ENCODE measurements at regions not wholly inside any gene's neighbourhood (a gene's known extent, or its start where the extent isn't known, plus 50 kb on each side); places are given as distances from the start of the nearest gene placed in this dataset.

DNA sequence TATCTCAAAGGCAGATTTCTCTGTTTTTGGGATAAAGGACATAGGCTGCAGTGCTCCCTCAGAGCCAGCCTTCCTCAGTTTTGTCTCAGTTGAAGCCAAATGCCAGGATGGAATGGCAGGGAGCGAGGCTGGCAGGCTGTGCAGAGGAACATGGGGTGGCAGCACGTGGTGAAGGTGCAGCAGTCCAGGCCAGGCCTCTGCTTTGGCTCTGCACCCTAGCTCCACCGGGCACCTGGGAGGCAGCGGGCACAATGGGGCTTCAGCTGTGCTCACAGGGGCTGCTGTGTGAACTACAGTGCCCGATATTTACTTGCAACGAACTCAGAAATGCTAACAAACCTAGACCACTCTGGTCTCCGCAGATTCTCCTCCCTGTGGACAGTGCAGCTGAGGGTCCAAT is 319.6 kb downstream of the ZNF326 start:
- TF ChIP-seq, protein P1, sequence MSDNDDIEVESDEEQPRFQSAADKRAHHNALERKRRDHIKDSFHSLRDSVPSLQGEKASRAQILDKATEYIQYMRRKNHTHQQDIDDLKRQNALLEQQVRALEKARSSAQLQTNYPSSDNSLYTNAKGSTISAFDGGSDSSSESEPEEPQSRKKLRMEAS (IDR thresholded peaks at IDR 0.05; ENCODE audit: low read depth, low read length), result no peak
- TF ChIP-seq, protein P2, sequence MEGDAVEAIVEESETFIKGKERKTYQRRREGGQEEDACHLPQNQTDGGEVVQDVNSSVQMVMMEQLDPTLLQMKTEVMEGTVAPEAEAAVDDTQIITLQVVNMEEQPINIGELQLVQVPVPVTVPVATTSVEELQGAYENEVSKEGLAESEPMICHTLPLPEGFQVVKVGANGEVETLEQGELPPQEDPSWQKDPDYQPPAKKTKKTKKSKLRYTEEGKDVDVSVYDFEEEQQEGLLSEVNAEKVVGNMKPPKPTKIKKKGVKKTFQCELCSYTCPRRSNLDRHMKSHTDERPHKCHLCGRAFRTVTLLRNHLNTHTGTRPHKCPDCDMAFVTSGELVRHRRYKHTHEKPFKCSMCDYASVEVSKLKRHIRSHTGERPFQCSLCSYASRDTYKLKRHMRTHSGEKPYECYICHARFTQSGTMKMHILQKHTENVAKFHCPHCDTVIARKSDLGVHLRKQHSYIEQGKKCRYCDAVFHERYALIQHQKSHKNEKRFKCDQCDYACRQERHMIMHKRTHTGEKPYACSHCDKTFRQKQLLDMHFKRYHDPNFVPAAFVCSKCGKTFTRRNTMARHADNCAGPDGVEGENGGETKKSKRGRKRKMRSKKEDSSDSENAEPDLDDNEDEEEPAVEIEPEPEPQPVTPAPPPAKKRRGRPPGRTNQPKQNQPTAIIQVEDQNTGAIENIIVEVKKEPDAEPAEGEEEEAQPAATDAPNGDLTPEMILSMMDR (IDR thresholded peaks at IDR 0.05; ENCODE audit: low read depth, low read length), result no peak
